Brain microvascular endothelial cell (primary cell): ENCODE measurements at regions not wholly inside any gene's neighbourhood (a gene's known extent, or its start where the extent isn't known, plus 50 kb on each side); places are given as distances from the start of the nearest gene placed in this dataset.

Source experiments
- DNase-seq: peaks from one replicate; pipeline ENCODE4 v3.0.0-alpha.2; 2020
- H3K27ac ChIP-seq: fragments of 250-450 bp; sonication (Bioruptor Pico); 2 replicates; pipeline ENCODE4 v1.5.1; 2020; ENCODE audit warnings: mild to moderate bottlenecking, moderate library complexity
- H3K27me3 ChIP-seq: fragments of 250-450 bp; sonication (Bioruptor Pico); replicated peaks from 2 replicates; pipeline ENCODE4 v1.5.1; 2020; ENCODE audit warnings: mild to moderate bottlenecking
- H3K36me3 ChIP-seq: fragments of 250-450 bp; sonication (Bioruptor Pico); replicated peaks from 2 replicates; pipeline ENCODE4 v1.5.1; 2020; ENCODE audit warnings: mild to moderate bottlenecking
- H3K4me3 ChIP-seq: 2 replicates; pipeline ENCODE4 v1.5.1; 2011; ENCODE audit warnings: low read depth, mild to moderate bottlenecking, control low read depth, low read length, moderate library complexity
- CTCF ChIP-seq: IDR thresholded peaks from 2 replicates; pipeline ENCODE4 v1.5.1; 2011; ENCODE audit warnings: low read depth, mild to moderate bottlenecking, moderate library complexity, low read length, control low read depth, inconsistent platforms; ENCODE audit errors: missing control alignments
- in situ Hi-C: cut with HindIII; loops from 2 replicates; pipeline ENCODE4 v1.10.0; 2017; ENCODE audit warnings: low sequenced_read_pairs, low pct_ligation_motif_present

- TF ChIP-seq CTCF: no peak
- no peak overlapping the region for H3K27ac ChIP-seq
- no peak for DNase-seq
- H3K27me3 ChIP-seq: no peaks in the 10 kb centered on the region
- no peak overlapping the region for H3K4me3 ChIP-seq
- H3K36me3 ChIP-seq: no peaks in the 10 kb centered on the region
- in situ Hi-C loops: no loop called here
Observed at GRCh38 chrX:117096528-117096927, 633.8 kb upstream of the CT83 start.

GRCh38 chrX:117095393-117095792, 632.6 kb upstream of the CT83 start:
- no peak for TF ChIP-seq CTCF
- DNase-seq: no peak
- no peaks in the 10 kb centered on the region for H3K36me3 ChIP-seq
- H3K4me3 ChIP-seq: no peak overlapping the region
- no peaks in the 10 kb centered on the region for H3K27me3 ChIP-seq
- in situ Hi-C loops: no loop called here
- H3K27ac ChIP-seq: no peak overlapping the region

- Histone ChIP-seq H3K4me3 (no peak overlapping the region), H3K27me3 (no peaks in the 10 kb centered on the region), H3K27ac (no peak overlapping the region), H3K36me3 (no peaks in the 10 kb centered on the region)
- no peak for TF ChIP-seq CTCF
- in situ Hi-C loops: no loop called here
- DNase-seq: no peak
Observed at GRCh38 chrX:117094149-117094548, 631.4 kb upstream of the CT83 start.

- DNase-seq: no peak
- in situ Hi-C loops: no loop called here
- H3K27ac ChIP-seq: no peak overlapping the region
- H3K27me3 ChIP-seq: no peaks in the 10 kb centered on the region
- H3K4me3 ChIP-seq: no peak overlapping the region
- H3K36me3 ChIP-seq: no peaks in the 10 kb centered on the region
- TF ChIP-seq CTCF: no peak
Observed at GRCh38 chrX:117093319-117093718, 630.5 kb upstream of the CT83 start.

- Histone ChIP-seq H3K27me3 (no peaks in the 10 kb centered on the region), H3K4me3 (no peak overlapping the region), H3K36me3 (no peaks in the 10 kb centered on the region), H3K27ac (no peak overlapping the region)
- no peak for DNase-seq
- TF ChIP-seq CTCF: no peak
- in situ Hi-C loops: no loop called here
Observed at GRCh38 chrX:117092641-117093040, 629.9 kb upstream of the CT83 start.

- in situ Hi-C loops: no loop called here
- H3K36me3 ChIP-seq: no peaks in the 10 kb centered on the region
- no peaks in the 10 kb centered on the region for H3K27me3 ChIP-seq
- no peak for TF ChIP-seq CTCF
- no peak overlapping the region for H3K4me3 ChIP-seq
- H3K27ac ChIP-seq: no peak overlapping the region
- DNase-seq: no peak
Observed at GRCh38 chrX:117063224-117063623, 600.4 kb upstream of the CT83 start.
